Endothelial cell of umbilical vein (primary cell): ENCODE measurements at regions not wholly inside any gene's neighbourhood (a gene's known extent, or its start where the extent isn't known, plus 50 kb on each side); places are given as distances from the start of the nearest gene placed in this dataset.

Source experiments
- BruUV-seq: library from RNA; stranded (reverse); fragments of 400-500 nt; replicated peaks from 2 replicates; lab custom pipeline; 2021; lab: Mats Ljungman, UMichigan
- CTCF ChIA-PET: fragments of 300-600, 350-600 bp; sonication (Branson Sonifier 250); formaldehyde crosslinking; loops from one replicate; lab custom pipeline; 2021; ENCODE audit warnings: antibody characterized with exemption, inconsistent platforms; lab: Charles Lee
- POLR2A ChIA-PET: fragments of 300-600, 350-600 bp; sonication (Branson Sonifier 250); formaldehyde crosslinking; loops from one replicate; lab custom pipeline; 2021; ENCODE audit warnings: antibody characterized with exemption, inconsistent platforms; lab: Charles Lee
- DNase-seq: peaks from one replicate; pipeline ENCODE4 v3.0.0-alpha.2; 2011; ENCODE audit warnings: low read depth, low spot score
- FAIRE-seq: peaks from 2 replicates; lab custom pipeline; 2011; peaks lifted over from hg19 to GRCh38; lab: Jason Lieb, UNC
- H2AFZ ChIP-seq: 2 replicates; pipeline ENCODE4 v1.6.0; 2012; ENCODE audit warnings: low read depth, low read length, control low read depth, inconsistent platforms
- H3K27ac ChIP-seq: 2 replicates; pipeline ENCODE4 v1.5.1; 2011; ENCODE audit warnings: low read depth, mild to moderate bottlenecking, control low read depth, low read length, moderate library complexity; ENCODE audit not compliant: insufficient read depth
- H3K27me3 ChIP-seq, 2 experiments: 2 replicates each; pipeline versions ENCODE4 v1.6.0 to v1.6.1; 2011; ENCODE audit warnings: low read length in 2 of 2, mixed read lengths in 1 of 2; ENCODE audit not compliant: control insufficient read depth in 2 of 2, insufficient read depth in 2 of 2
- H3K36me3 ChIP-seq, 2 experiments: 2 replicates in 1 of 2; 3 replicates in 1 of 2; pipeline ENCODE4 v1.5.1; 2011; ENCODE audit warnings: low read length in 2 of 2, mild to moderate bottlenecking in 1 of 2, moderate library complexity in 1 of 2; ENCODE audit not compliant: control insufficient read depth in 2 of 2, insufficient read depth in 2 of 2; ENCODE audit errors: extremely low read depth in 1 of 2
- H3K4me1 ChIP-seq: 3 replicates; pipeline ENCODE4 v1.5.1; 2011; ENCODE audit warnings: mild to moderate bottlenecking, low read length; ENCODE audit not compliant: control insufficient read depth, insufficient read depth; ENCODE audit errors: extremely low read depth
- H3K4me2 ChIP-seq: 2 replicates; pipeline ENCODE4 v1.6.1; 2011; ENCODE audit warnings: low read length, control low read depth, mixed read lengths; ENCODE audit not compliant: insufficient read depth
- H3K4me3 ChIP-seq, 3 experiments: fragments of 200-600 bp in 1 of 3; sonication (generic), shearing (Covaris generic) in 1 of 3; replicated peaks in 1 of 3; 2 replicates each; pipeline ENCODE4 v1.5.1; 2011 to 2016; ENCODE audit warnings: control low read depth in 3 of 3, low read length in 3 of 3, mild to moderate bottlenecking in 2 of 3, inconsistent platforms in 1 of 3, low read depth in 1 of 3, moderate library complexity in 1 of 3; ENCODE audit not compliant: insufficient read depth in 1 of 3
- H3K79me2 ChIP-seq: 2 replicates; pipeline ENCODE4 v1.6.0; 2012; ENCODE audit warnings: low read length, inconsistent platforms; ENCODE audit not compliant: control insufficient read depth, insufficient read depth
- H3K9ac ChIP-seq: replicated peaks from 2 replicates; pipeline ENCODE3; 2011; ENCODE audit warnings: low read length, control low read depth; ENCODE audit not compliant: insufficient read depth; ENCODE audit errors: extremely low read depth
- H3K9me1 ChIP-seq: replicated peaks from 3 replicates; pipeline ENCODE4 v1.6.0; 2011; ENCODE audit warnings: mild to moderate bottlenecking, low read length; ENCODE audit not compliant: control insufficient read depth, insufficient read depth; ENCODE audit errors: extremely low read depth
- H3K9me3 ChIP-seq: replicated peaks from 2 replicates; pipeline ENCODE4 v1.5.1; 2012; ENCODE audit warnings: low read length, inconsistent platforms; ENCODE audit not compliant: control insufficient read depth, insufficient read depth
- H4K20me1 ChIP-seq: replicated peaks from 2 replicates; pipeline ENCODE3; 2011; ENCODE audit warnings: mild to moderate bottlenecking, low read length; ENCODE audit not compliant: control insufficient read depth, insufficient read depth; ENCODE audit errors: extremely low read depth
- EZH2 ChIP-seq: IDR thresholded peaks from 2 replicates; pipeline ENCODE4 v1.6.1; 2012; ENCODE audit warnings: borderline replicate concordance, low read depth, mild to moderate bottlenecking, moderate library complexity, low read length, inconsistent platforms; ENCODE audit not compliant: severe bottlenecking
- FOS ChIP-seq: IDR thresholded peaks from 2 replicates; pipeline ENCODE4 v1.6.1; 2011; ENCODE audit warnings: mild to moderate bottlenecking, low read length, moderate library complexity, borderline replicate concordance; ENCODE audit not compliant: insufficient read depth
- GATA2 ChIP-seq: IDR thresholded peaks from 2 replicates; pipeline ENCODE4 v1.7.0; 2011; ENCODE audit warnings: low read depth, mild to moderate bottlenecking, moderate library complexity, mixed read lengths, low read length; ENCODE audit not compliant: insufficient read length, insufficient read depth
- JUN ChIP-seq: IDR thresholded peaks from 2 replicates; pipeline ENCODE4 v1.6.1; 2011; ENCODE audit warnings: borderline replicate concordance, low read depth; ENCODE audit not compliant: insufficient read length, insufficient read depth
- MAX ChIP-seq: IDR thresholded peaks from 2 replicates; pipeline ENCODE4 v1.6.1; 2011; ENCODE audit not compliant: insufficient read depth, insufficient read length
- MYC ChIP-seq: IDR thresholded peaks from one replicate; pipeline ENCODE4 v1.6.1; 2011; ENCODE audit warnings: mild to moderate bottlenecking, low read depth, low read length
- POLR2A ChIP-seq: IDR thresholded peaks from 2 replicates; pipeline ENCODE4 v1.6.1; 2012; ENCODE audit warnings: low read depth, mild to moderate bottlenecking, control low read depth, low read length
- POLR2AphosphoS5 ChIP-seq: IDR thresholded peaks from 2 replicates; pipeline ENCODE4 v1.6.1; 2012; ENCODE audit warnings: low read depth, mild to moderate bottlenecking, control low read depth, low read length, moderate library complexity; ENCODE audit not compliant: insufficient read depth
- dilution Hi-C: fragments of 300-500 bp; cut with MboI; formaldehyde crosslinking; loops from one replicate; pipeline ENCODE4 v1.15.0; 2019; ENCODE audit warnings: low sequenced_read_pairs; ENCODE audit not compliant: extremely low pct_ligation_motif_present
- intact Hi-C: fragments of 100-400 bp; cut with micrococcal nuclease; formaldehyde crosslinking; loops from one replicate; pipeline ENCODE4 v1.10.0; 2022
- TF ChIP-seq, protein P1 (sequence below), 2 donors: IDR thresholded peaks; 1 replicate in 1 of 2; 2 replicates in 1 of 2; pipeline ENCODE4 v1.5.1; 2011; ENCODE audit warnings: low read length in 2 of 2, mild to moderate bottlenecking in 2 of 2, moderate library complexity in 2 of 2, control low read depth in 1 of 2, inconsistent platforms in 1 of 2, low read depth in 1 of 2; ENCODE audit not compliant: insufficient read depth in 1 of 2; ENCODE audit errors: extremely low read depth in 1 of 2

GRCh38 chr9:89842267-89842768 lies 237.5 kb downstream of the GADD45G start:
- H3K4me1 ChIP-seq = no peaks in the 10 kb centered on the region
- ChIA-PET CTCF (no interaction called here), POLR2A (no interaction called here)
- no peaks in the 10 kb centered on the region for H3K9me1 ChIP-seq
- no peak for FAIRE-seq
- no peak overlapping the region for H3K9ac ChIP-seq
- H4K20me1 ChIP-seq = no peaks in the 10 kb centered on the region
- H3K4me3 ChIP-seq = no peak overlapping the region
- no peak overlapping the region for H2AFZ ChIP-seq
- H3K79me2 ChIP-seq = no peaks in the 10 kb centered on the region
- H3K27me3 ChIP-seq = no peaks in the 10 kb centered on the region
- no peaks in the 10 kb centered on the region for H3K36me3 ChIP-seq
- no peak for DNase-seq
- no peaks in the 10 kb centered on the region for H3K9me3 ChIP-seq
- TF ChIP-seq, protein P1, sequence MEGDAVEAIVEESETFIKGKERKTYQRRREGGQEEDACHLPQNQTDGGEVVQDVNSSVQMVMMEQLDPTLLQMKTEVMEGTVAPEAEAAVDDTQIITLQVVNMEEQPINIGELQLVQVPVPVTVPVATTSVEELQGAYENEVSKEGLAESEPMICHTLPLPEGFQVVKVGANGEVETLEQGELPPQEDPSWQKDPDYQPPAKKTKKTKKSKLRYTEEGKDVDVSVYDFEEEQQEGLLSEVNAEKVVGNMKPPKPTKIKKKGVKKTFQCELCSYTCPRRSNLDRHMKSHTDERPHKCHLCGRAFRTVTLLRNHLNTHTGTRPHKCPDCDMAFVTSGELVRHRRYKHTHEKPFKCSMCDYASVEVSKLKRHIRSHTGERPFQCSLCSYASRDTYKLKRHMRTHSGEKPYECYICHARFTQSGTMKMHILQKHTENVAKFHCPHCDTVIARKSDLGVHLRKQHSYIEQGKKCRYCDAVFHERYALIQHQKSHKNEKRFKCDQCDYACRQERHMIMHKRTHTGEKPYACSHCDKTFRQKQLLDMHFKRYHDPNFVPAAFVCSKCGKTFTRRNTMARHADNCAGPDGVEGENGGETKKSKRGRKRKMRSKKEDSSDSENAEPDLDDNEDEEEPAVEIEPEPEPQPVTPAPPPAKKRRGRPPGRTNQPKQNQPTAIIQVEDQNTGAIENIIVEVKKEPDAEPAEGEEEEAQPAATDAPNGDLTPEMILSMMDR (IDR thresholded peaks at IDR 0.05; ENCODE audit: extremely low read depth in 1 of 2, insufficient read depth in 1 of 2, low read depth in 1 of 2, low read length in 2 of 2) = no peak
- no peak for TF ChIP-seq POLR2AphosphoS5
- TF ChIP-seq EZH2 = no peak
- no peak for TF ChIP-seq GATA2
- TF ChIP-seq MAX = no peak
- TF ChIP-seq MYC = no peak
- TF ChIP-seq POLR2A = no peak
- TF ChIP-seq JUN = no peak
- TF ChIP-seq FOS = no peak
- intact Hi-C loops (no loop called here), dilution Hi-C loops (no loop called here)
- BruUV-seq = no TSS peak
- no peak overlapping the region for H3K4me2 ChIP-seq
- H3K27ac ChIP-seq = no peak overlapping the region
